Ascending aorta (tissue), 2 donors: ENCODE measurements at regions not wholly inside any gene's neighbourhood (a gene's known extent, or its start where the extent isn't known, plus 50 kb on each side); places are given as distances from the start of the nearest gene placed in this dataset.
"Not testable (repeated sequence)": the region's sequence is repeated elsewhere in the genome, so short reads cannot be mapped to it uniquely, and the experiment has no call there.

Source experiments
- DNase-seq, 2 donors: peaks; one replicate each; pipeline ENCODE4 v3.0.0-alpha.2; 2019; ENCODE audit warnings: low spot score in 2 of 2
- H3K27ac ChIP-seq, 2 donors: fragments of 200-600 bp; sonication (generic); one replicate each; pipeline ENCODE4 v1.5.1; 2016 to 2017; ENCODE audit warnings: mild to moderate bottlenecking in 1 of 2
- H3K27me3 ChIP-seq: fragments of 200-600 bp; sonication (generic); one replicate; pipeline ENCODE4 v1.5.1; 2017
- H3K36me3 ChIP-seq, 2 donors: fragments of 200-600 bp; sonication (generic); one replicate each; pipeline ENCODE4 v1.5.1; 2016
- H3K4me1 ChIP-seq, 2 donors: fragments of 200-600 bp; sonication (generic); one replicate each; pipeline ENCODE4 v1.5.1; 2016 to 2017; ENCODE audit warnings: mild to moderate bottlenecking in 1 of 2
- H3K4me3 ChIP-seq, 2 donors: fragments of 200-600 bp; sonication (generic); one replicate each; pipeline ENCODE4 v1.5.1; 2016 to 2017; ENCODE audit warnings: mild to moderate bottlenecking in 1 of 2
- H3K9me3 ChIP-seq, 2 donors: fragments of 200-600 bp; sonication (generic); one replicate each; pipeline ENCODE4 v1.5.1; 2016
- intact Hi-C: fragments of 100-400 bp; cut with DNase I; formaldehyde crosslinking; loops from one replicate; pipeline ENCODE4 v1.15.1; 2023
- TF ChIP-seq, protein P1 (sequence below), 3 experiments: fragments of 200-600 bp in 2 of 3; fragments of 450-650 bp in 1 of 3; sonication (generic) in 2 of 3; IDR thresholded peaks; one replicate each; pipeline ENCODE4 v1.5.1; 2016 to 2019; ENCODE audit warnings: antibody characterized with exemption in 3 of 3, mild to moderate bottlenecking in 1 of 3, moderate library complexity in 1 of 3

DNA sequence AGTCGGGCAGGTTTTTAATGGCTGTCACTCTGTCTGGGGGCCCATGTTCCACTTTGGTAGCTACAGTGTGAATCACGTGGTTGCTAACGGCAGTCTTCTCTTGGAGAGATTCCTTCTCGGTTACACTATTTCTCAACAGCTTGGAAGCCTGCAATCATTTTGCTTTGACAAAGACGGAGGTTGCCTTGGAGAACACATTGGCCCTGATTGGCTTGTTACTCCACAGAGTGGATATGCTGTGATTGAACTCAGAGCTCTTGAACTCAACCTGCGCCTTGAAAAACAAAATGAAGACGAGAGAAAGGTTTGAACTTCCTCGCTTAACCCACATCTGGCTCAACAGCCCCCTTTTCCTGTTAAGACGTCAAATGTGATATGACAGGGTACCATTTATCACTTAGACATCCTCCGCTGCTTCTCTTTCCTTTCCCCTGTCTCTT is 218.9 kb downstream of the MAF start:
- no peaks in the 10 kb centered on the region for H3K9me3 ChIP-seq
- TF ChIP-seq, protein P1, sequence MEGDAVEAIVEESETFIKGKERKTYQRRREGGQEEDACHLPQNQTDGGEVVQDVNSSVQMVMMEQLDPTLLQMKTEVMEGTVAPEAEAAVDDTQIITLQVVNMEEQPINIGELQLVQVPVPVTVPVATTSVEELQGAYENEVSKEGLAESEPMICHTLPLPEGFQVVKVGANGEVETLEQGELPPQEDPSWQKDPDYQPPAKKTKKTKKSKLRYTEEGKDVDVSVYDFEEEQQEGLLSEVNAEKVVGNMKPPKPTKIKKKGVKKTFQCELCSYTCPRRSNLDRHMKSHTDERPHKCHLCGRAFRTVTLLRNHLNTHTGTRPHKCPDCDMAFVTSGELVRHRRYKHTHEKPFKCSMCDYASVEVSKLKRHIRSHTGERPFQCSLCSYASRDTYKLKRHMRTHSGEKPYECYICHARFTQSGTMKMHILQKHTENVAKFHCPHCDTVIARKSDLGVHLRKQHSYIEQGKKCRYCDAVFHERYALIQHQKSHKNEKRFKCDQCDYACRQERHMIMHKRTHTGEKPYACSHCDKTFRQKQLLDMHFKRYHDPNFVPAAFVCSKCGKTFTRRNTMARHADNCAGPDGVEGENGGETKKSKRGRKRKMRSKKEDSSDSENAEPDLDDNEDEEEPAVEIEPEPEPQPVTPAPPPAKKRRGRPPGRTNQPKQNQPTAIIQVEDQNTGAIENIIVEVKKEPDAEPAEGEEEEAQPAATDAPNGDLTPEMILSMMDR (IDR thresholded peaks at IDR 0.05), result no peak
- intact Hi-C loops, result no loop called here
- no peaks in the 10 kb centered on the region for H3K36me3 ChIP-seq
- no peaks in the 10 kb centered on the region for H3K27me3 ChIP-seq
- H3K4me3 ChIP-seq, result no peak overlapping the region
- DNase-seq, result no peak
- H3K27ac ChIP-seq, result no peak overlapping the region
- no peaks in the 10 kb centered on the region for H3K4me1 ChIP-seq

DNA sequence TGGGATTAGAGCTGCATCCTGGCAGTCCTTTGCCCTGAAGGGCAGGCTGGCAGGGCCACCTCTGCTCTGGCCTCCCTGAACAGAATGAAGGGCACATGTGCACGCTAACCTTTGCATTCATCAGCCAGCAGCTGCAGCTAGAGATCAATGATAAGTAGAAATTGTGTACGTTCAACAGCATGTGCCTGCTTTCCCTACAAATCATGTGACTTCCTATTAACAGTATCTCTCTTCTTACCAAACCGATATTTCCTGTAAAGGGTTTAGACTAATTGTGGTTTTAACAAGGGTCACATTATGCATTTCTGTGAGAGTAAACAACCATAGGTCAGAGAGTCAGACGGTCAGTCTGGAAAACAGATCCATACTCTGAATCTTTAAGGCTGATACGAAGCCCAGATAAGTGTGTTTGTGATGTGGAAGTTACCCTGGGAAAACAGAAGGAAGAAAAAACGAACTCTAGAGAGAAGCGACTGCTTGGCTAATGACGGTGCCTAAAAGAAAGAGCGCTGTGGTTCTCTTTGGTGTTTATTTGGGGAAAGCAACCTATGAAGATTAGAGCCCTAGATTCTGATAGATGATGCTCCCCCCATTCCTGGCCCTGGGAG is 219.4 kb downstream of the MAF start:
- Histone ChIP-seq H3K4me1 (no peaks in the 10 kb centered on the region), H3K27me3 (no peaks in the 10 kb centered on the region), H3K9me3 (no peaks in the 10 kb centered on the region), H3K4me3 (no peak overlapping the region), H3K27ac (no peak overlapping the region), H3K36me3 (no peaks in the 10 kb centered on the region)
- intact Hi-C loops, result no loop called here
- TF ChIP-seq, protein P1 (IDR thresholded peaks at IDR 0.05), result no peak
- DNase-seq, result no peak

DNA sequence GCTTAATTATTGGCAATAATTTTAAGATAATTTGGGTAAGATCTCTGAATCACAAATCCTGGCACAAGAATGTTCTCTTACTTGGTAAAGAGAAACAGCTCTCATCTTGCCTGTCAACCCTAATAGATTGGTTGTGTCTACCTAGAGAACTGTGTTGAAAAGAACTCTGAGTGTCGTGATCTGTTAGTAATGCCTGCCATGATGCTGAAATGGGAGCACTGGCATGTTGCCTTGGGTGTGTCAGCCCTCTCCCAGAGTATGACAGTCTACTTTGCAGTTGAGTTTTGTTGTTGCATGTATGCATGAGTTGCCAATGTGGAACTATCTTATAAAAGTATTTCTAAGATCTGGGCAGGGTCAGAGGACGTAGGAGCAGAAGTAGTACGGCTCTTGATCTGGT is 221.4 kb downstream of the MAF start:
- H3K9me3 ChIP-seq, result no peaks in the 10 kb centered on the region
- DNase-seq, result no peak
- H3K4me3 ChIP-seq, result no peak overlapping the region
- no peak overlapping the region for H3K27ac ChIP-seq
- H3K27me3 ChIP-seq, result no peaks in the 10 kb centered on the region
- intact Hi-C loops, result no loop called here
- no peaks in the 10 kb centered on the region for H3K4me1 ChIP-seq
- TF ChIP-seq, protein P1 (IDR thresholded peaks at IDR 0.05), result no peak
- no peaks in the 10 kb centered on the region for H3K36me3 ChIP-seq

DNA sequence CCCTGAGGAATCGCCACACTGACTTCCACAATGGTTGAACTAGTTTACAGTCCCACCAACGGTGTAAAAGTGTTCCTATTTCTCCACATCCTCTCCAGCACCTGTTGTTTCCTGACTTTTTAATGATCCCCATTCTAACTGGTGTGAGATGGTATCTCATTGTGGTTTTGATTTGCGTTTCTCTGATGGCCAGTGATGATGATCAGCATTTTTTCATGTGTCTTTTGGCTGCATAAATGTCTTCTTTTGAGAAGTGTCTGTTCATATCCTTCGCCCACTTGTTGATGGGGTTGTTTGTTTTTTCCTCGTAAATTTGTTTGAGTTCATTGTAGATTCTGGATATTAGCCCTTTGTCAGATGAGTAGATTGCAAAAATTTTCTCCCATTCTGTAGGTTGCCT is 223.5 kb downstream of the MAF start:
- H3K27me3 ChIP-seq, H3K9me3 ChIP-seq, H3K36me3 ChIP-seq, H3K4me3 ChIP-seq, H3K4me1 ChIP-seq, H3K27ac ChIP-seq, DNase-seq, intact Hi-C loops: not testable (repeated sequence)

DNA sequence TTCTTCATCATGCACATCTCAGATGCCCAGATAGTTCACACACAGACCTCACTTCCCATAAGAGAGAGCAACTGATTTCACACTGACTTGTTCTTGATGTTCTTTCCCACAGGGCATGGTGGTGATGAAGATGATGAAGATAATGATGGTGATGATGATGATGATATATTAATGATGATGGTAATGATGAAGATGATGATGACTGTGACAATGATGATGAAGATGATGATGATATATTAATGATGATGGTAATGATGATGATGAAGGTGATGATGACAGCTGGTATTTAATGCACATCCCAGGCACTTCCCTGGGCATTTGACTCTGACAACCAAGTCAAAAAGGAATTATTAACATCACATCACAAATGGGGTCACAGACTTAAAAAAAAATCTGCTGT is 225.2 kb downstream of the MAF start:
- H3K4me3 ChIP-seq, result no peak overlapping the region
- intact Hi-C loops, result no loop called here
- no peaks in the 10 kb centered on the region for H3K27me3 ChIP-seq
- no peaks in the 10 kb centered on the region for H3K9me3 ChIP-seq
- H3K36me3 ChIP-seq, result no peaks in the 10 kb centered on the region
- DNase-seq, result no peak
- H3K4me1 ChIP-seq, result no peaks in the 10 kb centered on the region
- no peak overlapping the region for H3K27ac ChIP-seq
- TF ChIP-seq, protein P1 (IDR thresholded peaks at IDR 0.05), result no peak

DNA sequence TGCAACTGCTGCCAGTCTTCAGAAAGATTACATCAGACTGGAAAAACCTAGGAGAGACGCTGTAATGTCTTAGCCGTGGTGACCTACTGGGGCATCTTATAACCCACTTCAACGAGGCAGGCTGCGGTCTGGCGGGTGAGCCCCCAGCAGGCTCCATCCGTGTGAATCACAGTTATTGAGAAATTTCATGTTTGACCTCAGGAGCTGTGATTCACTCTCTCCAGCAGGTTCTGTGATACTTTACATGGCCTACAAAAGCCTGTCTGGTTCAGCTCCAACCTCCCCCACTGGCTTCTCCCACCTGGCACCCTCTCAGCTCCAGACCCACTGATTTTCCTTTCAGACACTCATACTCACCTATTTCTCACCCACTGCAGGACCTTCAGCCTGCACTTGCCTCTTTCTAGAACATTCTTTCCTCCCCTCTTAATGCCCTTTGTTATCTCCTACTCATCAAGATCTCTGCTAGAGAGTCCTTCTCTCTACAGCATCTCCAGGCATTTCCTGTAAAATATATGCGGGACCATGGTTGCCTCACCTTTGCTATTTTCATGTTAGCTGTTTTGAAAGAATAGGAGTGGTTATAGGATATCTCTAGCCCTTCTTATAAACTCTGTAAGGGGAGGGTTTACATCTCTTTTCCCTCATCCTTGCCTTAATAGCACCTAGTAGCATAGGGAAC is 227.9 kb downstream of the MAF start:
- intact Hi-C loops, result no loop called here
- no peak for DNase-seq
- Histone ChIP-seq H3K4me3 (no peak overlapping the region), H3K27ac (no peak overlapping the region), H3K4me1 (no peaks in the 10 kb centered on the region), H3K27me3 (no peaks in the 10 kb centered on the region), H3K9me3 (no peaks in the 10 kb centered on the region), H3K36me3 (no peaks in the 10 kb centered on the region)
- TF ChIP-seq, protein P1 (IDR thresholded peaks at IDR 0.05), result no peak
